ENCODE measurements at regions not wholly inside any gene's neighbourhood (a gene's known extent, or its start where the extent isn't known, plus 50 kb on each side); places are given as distances from the start of the nearest gene placed in this dataset.
A peak's percentile ranks its signal among the peaks of the same experiment; 100 is the strongest.

GRCh38 chr4:18975916-18976808 lies 954.6 kb upstream of the LCORL start:
- DNase-seq (ENCODE audit: low spot score), result peak; percentile 12

GRCh38 chr4:18973296-18973695 lies 951.7 kb upstream of the LCORL start:
- no peak for DNase-seq (ENCODE audit: low spot score)

- no peak for DNase-seq (ENCODE audit: low spot score)
Observed at GRCh38 chr4:18961879-18962278, 940.3 kb upstream of the LCORL start.

- no peak for DNase-seq (ENCODE audit: low spot score)
Observed at GRCh38 chr4:18961266-18961665, 939.7 kb upstream of the LCORL start.

DNA sequence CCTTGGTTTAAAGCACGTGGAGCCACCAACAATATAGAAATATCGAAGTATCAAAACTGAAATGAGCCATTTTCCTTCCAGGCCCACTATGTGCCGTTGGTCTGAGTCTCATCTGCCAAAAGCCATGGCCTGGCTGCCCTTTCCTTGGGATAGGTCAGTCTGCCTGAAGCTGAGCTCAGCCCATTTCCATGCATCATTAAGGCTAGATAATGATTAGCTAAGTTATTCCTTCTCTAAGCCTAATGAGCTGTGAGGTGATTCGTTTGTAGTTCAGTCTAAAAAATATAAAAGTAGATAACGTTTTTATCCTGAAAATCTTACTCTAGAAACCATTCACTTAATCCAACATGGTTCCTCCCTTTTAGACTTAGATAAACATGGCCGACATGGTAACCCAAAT lies 936.2 kb upstream of the LCORL start:
- DNase-seq (ENCODE audit: low spot score), result no peak

DNA sequence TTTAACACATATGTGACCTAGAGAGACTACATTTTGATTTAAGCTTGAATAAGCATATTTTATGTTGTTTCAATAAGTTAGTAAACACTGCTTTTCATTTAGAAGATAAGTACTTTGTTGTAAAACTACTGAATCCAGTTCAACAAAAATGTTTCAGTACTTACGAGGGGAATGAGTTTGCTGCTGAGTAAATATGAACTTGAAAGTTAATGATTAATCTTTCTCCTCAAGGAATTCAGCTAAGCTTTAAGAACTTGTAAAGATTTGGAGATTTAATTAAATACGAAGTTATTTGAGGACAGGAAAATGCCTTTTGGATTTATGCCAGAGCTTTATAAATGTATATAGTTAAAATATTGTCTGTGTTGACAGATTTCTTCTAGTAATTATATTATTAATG lies 933.0 kb upstream of the LCORL start:
- peak; percentile 4 for DNase-seq (ENCODE audit: low spot score)

DNA sequence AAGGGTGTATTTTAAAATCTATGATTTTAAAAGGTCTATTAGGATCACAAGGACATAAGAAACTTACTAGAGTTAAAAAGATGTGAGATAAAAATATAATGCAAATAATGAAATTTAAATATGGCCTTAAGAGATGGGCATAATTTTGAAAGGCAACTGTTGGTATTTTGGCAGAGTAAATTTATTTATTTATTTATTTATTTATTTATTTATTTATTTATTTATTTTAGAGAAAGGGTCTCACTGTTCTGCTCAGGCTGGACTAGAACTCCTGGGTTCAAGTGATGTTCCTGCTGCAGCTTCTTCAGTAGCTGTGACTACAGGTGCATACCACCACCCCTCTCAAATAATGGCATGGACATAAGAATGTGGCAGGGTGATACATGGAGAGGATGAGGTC lies 932.1 kb upstream of the LCORL start:
- DNase-seq (ENCODE audit: low spot score), result no peak

DNA sequence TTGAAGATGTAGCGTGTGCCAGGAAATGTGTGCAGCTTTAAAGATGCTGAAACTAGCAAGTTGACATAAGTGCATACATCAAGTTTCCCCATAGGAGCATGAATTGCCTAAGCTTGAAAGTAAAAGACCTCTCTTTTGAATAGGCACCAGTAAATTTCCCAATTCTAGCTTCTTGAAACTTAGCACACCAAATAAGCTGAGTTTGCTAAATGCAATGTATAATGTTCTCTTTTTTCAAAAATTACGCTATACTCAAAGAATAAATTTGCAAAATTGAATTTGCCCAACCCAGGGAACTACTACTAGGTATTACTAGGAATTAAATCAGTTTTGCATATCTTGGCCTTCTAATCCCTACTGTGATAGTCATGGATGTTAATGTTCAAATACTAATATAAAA lies 923.9 kb upstream of the LCORL start:
- no peak for DNase-seq (ENCODE audit: low spot score)

GRCh38 chr4:18942874-18943273 lies 921.3 kb upstream of the LCORL start:
- no peak for DNase-seq (ENCODE audit: low spot score)

DNA sequence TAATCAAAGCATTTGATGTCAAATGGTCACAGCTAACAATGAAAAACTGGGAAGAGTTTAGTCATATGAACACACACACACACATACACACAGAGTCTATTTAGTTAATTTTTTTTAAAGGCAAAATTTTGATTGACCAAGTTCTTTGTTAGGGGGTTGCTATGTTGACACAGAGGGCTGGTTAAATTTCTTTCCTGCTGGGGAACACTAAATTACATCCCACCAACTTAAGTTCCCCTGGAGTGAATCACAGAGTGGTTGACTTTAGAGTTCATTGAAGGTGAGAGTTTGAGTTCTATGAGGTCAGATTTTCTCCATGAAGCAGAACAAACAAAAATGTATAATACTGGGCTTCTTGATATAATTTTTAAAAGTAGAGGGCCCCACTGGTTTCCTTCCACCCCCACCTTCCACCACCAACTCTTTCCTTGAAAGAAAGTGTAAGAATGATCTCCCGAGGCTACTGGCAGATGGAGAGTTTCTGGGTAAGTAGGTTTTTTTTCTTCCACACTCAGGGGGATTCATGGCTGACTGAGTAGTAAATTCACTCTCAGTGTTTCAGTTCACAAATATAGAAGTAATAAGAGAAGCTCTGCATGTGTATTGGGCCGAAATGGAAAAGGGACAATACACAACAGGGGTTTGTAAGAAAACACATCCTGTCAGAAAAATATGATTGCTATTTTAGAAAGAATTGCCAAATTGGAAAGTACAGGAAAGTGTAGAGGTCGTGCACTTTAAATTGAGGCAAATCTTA lies 917.0 kb upstream of the LCORL start:
- no peak for DNase-seq (ENCODE audit: low spot score)

DNA sequence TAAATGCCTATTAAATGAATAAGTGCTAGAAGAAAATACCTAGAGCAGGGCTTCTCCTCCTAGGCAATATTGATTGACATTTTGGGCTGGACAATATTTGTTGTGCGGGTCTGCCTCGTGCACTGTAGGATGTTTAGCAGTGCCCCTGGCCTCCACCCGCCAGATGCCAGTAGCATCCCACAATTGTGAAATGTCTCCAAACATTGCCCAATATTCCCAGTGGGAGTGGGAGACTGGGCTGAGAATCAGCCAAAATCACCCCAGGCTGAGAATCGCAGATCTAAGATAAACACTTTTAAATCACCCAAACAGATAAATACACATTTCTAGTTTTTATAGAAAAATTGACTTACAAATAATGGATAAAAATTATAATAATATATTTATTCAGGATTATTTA lies 916.2 kb upstream of the LCORL start:
- no peak for DNase-seq (ENCODE audit: low spot score)

- DNase-seq (ENCODE audit: low spot score), result no peak
Observed at GRCh38 chr4:18937080-18937479, 915.5 kb upstream of the LCORL start.

DNA sequence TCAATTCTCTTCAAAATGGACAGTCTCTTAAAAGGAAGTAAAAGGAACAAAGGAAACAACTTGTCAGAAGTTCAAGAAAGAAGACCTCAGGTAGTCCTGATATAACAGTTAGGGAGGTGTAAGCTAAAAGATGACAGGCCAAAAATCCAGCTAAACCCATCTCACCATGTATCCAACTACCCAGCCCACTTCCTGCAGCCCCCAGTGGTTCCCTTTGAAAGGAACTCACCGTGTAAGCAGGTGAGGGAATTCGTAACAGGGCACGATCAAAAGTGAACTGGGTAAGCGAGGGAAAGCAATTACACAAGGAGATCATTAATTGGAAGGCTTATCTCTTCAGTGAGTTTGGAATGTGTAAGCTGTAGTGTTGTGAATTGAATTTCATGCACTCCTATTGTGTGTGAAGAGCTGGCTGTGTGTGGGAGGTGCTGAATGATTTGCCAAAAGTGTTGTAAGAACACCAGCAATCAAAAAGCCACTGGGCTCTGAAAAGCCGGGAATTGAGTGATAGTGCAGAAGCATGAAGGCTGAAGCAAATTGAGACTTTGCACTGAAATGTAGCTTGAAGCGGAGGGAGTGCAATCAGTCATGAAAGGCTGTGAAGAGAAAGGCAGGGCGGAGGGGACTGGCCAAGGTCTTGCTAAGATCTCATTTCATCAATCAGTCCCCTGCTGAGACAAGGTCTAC lies 914.2 kb upstream of the LCORL start:
- DNase-seq (ENCODE audit: low spot score), result no peak

GRCh38 chr4:18934197-18934596 lies 912.6 kb upstream of the LCORL start:
- peak; percentile 3 for DNase-seq (ENCODE audit: low spot score)

DNA sequence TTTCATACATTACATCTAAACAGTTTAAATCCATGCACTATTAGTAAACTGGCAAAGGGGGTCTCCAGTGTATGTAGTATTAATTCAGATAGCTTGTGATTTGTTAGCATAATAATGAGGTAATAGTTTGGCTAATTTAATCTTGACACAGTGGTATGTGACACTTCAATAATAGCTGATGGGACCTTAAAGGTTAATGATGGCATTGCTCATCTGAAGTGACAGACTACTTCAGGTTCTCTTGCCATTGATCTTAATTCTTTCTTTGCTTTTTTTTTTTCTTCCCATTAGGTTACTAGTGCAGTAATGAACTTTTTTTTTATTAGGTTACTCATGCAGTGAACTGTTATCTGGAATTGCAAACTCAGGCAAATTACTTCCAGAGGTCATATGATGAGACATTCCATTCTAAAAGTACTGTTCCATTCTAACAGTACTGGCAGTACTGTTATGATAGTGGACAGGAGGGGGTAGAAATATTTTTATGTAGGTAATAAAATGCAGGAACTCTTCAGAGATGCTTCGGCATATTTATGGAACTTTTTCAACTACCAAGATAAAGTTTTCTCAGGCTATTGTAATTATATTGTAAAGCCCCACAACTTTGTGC lies 911.3 kb upstream of the LCORL start:
- no peak for DNase-seq (ENCODE audit: low spot score)

DNA sequence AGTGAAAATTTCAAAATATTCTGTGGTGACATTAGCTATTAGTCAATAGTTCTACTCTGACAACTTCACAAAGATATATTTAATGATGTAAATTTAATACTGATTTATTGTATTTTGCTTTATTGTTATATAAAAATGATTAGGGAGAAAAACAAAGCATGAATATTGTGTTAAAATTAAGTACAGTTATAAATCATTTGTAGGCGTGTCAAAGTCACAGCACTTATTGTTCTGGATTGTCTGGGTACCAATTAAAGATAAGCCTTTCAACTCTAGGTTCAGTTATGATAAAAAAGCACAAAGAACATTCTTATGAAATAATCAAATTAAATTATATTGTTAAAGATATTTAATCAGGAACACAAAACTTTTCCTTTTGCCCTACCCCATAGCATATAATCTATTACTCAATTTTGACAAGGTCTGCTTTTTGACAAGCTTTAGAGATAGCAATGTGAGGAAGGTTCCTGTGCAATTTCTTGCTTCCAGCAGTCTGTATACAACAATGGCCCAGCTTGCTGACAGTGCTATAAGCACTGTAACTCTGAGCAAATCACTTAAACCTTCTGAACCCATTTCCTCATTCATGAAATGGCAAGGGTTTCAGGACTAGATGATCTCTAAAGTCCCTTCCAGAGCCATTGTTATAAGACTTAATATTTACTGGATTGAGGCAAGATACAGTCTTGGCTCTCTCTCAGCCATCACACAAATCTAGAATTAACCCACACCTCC lies 910.3 kb upstream of the LCORL start:
- DNase-seq (ENCODE audit: low spot score), result no peak

- DNase-seq (ENCODE audit: low spot score), result no peak
Observed at GRCh38 chr4:18930487-18930886, 908.9 kb upstream of the LCORL start.

- DNase-seq (ENCODE audit: low spot score), result no peak
Observed at GRCh38 chr4:18923496-18924161, 902.1 kb upstream of the LCORL start.

- DNase-seq (ENCODE audit: low spot score), result no peak
Observed at GRCh38 chr4:18917689-18918088, 896.1 kb upstream of the LCORL start.

DNA sequence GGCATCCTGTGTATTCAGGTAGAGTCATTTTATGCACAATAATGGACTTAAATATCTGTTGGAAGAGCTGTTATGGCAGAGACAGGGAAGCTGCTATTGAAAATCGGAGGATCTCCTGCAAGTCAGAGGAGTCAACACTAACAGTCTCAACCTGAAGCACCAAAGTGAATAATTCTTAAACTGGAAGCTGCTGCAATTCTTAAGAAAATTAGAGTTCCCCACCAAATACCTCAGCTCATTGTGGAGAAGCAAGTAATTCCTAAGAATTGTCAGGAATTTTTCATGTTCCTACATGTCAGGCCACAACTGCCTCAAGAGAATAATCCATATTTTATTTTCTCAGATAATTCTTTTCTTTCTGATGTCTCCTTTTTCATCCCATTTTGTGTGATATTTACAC lies 892.6 kb upstream of the LCORL start:
- DNase-seq (ENCODE audit: low spot score), result no peak

DNA sequence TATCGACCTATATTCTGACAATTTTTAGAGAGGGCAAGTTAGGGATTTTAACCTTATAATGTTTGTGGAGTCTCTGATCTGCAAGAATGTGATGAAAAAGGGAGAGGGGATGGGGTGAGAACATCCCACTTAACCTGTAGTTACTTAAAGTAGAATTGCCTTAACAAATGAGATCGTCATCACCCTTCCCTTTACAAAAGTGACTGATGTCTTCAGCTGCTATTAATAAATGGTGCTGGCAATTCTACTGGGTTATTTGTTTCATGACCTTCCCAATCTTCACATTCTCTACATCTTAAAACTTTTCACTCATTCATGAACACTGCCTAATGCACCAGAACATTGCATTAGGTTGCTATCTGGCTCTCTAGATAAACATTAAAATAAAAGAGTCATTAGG lies 873.4 kb upstream of the LCORL start:
- DNase-seq (ENCODE audit: low spot score), result no peak

Measured in HT-29 (cell line).